Superior temporal gyrus (tissue), 1 donor: ENCODE measurements at regions not wholly inside any gene's neighbourhood (a gene's known extent, or its start where the extent isn't known, plus 50 kb on each side); places are given as distances from the start of the nearest gene placed in this dataset.
"Not testable (repeated sequence)": the region's sequence is repeated elsewhere in the genome, so short reads cannot be mapped to it uniquely, and the experiment has no call there.

Experiments
- DNase-seq: peaks from one replicate; pipeline ENCODE4 v3.0.0-alpha.2; 2016; ENCODE audit errors: extremely low spot score

GRCh38 chr7:116340943-116341907, 130.9 kb downstream of the TES start:
- DNase-seq = no peak

GRCh38 chr7:116342125-116342524, 131.8 kb downstream of the TES start:
- no peak for DNase-seq

DNA sequence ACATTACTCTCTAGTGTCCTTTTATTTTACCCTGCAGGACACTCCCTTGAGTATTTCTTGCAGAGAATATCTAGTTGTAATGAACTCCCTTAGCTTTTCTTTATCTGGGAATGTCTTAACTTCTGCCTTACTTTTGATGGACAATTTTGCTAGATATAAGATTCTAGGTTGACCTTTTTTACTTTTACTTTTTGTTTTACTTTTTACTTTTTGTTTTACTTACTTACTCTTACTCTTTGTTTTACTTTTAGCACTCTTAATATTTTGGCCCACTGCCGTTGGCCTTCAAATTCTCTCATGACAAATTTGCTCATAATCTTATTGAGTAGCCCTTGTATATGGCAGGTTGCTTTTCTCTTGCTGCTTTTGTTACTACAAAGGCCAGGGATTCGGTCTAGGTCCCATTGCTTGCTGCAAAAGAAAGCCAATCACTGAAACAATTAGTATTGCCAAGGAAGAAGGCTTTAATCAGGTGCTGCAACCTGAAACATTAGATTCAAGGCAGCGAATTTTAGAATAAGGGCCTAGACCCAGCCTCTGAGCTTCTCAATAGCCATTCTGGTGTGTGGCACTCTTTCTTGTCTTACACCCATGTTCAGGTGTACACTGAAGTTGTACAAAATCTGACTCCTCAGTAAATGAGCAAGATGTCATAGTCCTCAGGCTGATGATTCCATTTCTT, 137.0 kb downstream of the TES start:
- no peak for DNase-seq

DNA sequence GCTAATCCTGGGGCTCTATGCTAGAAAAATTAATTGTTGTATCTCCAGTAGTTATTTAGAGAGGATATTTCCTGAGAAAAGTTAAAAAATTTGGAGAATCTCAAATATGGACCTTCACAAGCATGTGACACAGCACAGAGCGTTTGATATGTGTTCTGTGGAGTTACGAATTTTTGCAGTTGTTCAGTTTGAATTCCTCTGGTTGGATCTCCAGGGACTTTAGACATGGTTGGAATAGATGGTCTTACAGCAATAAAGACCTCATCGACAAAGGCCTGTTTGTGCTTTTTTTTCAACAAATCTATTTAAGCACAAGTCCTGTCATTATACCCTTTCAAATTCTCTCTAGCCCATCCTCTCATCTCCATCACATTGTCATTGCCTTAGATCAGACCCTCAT, 138.0 kb downstream of the TES start:
- no peak for DNase-seq

GRCh38 chr7:116351966-116352365, 141.6 kb downstream of the TES start:
- DNase-seq = no peak

DNA sequence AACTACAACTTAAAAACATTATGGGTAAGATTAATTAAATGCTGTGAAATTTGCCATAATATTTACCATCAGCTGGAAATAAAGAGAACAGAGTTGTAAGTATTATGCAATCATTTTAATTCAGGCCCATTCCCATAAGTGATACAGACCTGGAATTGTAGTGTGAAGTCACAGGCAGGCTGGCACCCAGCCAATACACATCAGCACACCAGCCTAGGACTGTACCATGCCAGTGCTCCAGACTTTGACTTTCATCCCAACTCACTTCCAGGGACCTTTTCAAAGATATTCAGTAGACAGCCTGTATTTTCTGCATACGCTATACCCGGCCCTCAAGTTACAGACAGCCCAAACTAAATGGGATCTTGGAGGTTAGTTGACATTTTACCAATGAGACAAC, 143.3 kb downstream of the TES start:
- DNase-seq = no peak

- peak; percentile 38 for DNase-seq
Measured at GRCh38 chr7:116354171-116354545, 143.8 kb downstream of the TES start.

- DNase-seq = no peak
Measured at GRCh38 chr7:116354546-116355423, 144.4 kb downstream of the TES start.

DNA sequence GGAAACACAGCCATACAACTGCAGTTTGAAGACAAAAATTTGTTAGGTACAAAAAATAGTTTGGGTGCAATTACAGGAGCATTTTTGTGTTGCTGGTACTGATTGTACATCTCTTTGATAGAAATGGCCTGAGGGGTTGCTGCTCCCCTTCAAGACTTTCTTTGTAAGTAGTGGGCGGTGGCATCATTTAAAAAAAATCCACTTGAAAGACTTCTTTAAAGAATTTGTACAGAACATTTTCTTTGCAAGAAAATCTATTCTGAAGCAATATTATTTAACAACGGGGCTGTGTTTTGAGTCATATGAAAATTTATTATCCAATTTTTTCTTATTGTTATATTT, 144.1 kb upstream of the CAV2 start:
- no peak for DNase-seq

GRCh38 chr7:116356333-116356965, 143.1 kb upstream of the CAV2 start:
- no peak for DNase-seq

DNA sequence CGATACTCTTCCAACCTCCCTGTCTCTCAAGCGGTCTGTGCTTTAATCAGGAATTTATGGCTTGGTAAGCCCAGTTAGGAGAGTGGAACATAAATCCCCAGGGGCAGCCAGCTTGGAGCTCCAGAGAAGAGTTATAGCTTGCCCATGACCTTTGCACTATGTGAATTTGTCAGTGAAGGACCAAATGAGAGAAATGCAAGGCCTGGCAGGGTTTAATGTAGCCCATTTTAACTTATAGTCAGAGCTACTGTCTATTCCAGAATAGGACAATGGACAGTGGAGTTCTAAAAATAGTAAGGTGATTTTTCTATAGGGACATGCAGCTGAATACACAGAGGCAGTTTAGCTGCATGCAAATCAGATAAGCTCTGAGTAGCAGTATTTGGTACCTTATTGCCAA, 142.6 kb upstream of the CAV2 start:
- no peak for DNase-seq

GRCh38 chr7:116357781-116358670, 141.5 kb upstream of the CAV2 start:
- DNase-seq = no peak

- no peak for DNase-seq
Measured at GRCh38 chr7:116361767-116362166, 137.8 kb upstream of the CAV2 start.

DNA sequence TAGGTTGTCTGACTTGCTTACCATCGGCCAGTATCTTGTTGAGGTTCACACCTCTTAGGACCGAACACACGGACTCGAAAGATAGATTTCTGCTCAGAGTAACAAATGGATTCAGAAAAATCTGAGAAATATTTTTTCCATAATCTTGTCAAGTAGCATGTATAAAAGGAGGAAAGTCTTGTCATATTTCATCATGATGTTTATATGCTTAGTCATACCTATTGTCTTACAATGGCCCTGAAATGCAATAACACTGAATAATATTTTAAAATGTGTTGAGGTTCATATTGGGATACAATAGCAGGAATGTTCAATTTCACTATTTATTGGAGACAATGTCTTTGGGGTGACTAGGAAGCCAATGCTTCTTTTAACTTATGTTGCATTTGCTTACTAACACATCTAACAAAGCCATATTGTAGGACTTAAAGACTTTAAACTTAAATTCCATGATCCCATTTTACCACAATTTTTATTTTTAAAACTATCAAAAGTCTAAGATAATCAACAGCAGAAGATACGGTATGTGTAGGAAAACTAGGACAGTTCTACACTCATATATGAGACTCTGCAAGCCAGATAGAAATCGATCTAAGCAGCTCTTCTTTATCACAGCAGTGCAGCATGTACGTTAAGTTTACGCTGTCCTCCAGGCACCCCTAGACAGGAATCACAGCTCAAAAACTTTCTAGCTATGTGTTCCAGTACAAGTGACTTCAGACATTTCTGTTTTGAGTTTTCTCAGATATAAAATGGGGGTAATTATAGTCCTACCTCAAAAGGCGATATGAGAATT, 135.7 kb upstream of the CAV2 start:
- no peak for DNase-seq

GRCh38 chr7:116364469-116364868, 135.1 kb upstream of the CAV2 start:
- DNase-seq = no peak

GRCh38 chr7:116365797-116366196, 133.7 kb upstream of the CAV2 start:
- no peak for DNase-seq

DNA sequence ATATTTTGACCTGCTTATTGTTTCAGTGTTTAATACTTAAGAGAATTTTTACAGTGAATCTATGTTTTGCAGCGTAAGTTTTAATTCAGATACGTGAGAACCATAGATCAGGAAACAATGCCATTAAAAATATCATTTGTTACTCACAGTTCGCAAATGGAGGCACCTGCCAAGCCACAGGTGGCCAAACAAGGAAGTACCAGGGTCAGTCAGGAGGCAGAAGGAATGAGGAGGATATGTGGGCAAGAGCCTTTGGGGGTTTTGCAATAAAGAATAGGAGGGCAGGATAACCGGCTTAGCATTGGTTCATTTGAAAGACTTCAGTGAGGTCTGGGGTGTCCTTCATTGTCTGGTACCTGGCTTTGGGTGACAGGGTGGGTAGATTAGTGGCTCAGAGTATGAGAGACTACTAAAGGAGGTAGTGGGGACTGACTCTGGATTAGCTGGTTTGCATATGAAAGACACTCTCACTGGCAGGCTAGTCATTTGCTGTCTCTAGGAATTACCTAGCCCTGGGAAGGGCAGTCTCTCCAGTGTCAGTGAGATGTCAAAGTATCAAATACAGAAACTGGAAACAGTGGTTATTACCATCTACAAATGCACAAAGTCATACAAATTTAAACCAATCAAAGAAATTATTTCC, 132.2 kb upstream of the CAV2 start:
- no peak for DNase-seq

DNA sequence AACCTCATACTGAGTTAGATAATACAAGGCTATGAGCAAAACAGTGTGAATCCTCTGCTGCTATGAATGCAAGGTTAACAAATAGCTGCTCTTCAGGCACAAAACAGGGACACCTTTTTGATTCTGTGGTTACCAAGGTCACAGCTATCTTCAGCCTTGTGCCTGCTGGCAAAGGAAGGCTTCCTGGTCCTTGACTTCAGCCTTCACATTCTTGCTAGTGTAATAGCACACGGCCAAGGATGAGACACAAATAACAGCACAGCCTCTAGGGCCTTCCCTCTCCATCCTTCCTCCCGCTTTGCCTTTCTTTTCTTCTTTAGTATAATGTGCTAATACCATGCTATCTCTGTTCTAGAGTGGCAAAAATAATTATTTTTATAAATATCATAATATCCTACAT, 130.6 kb upstream of the CAV2 start:
- DNase-seq = no peak

GRCh38 chr7:116371536-116371935, 128.0 kb upstream of the CAV2 start:
- DNase-seq = not testable (repeated sequence)
